ENCODE measurements at regions not wholly inside any gene's neighbourhood (a gene's known extent, or its start where the extent isn't known, plus 50 kb on each side); places are given as distances from the start of the nearest gene placed in this dataset.

DNA sequence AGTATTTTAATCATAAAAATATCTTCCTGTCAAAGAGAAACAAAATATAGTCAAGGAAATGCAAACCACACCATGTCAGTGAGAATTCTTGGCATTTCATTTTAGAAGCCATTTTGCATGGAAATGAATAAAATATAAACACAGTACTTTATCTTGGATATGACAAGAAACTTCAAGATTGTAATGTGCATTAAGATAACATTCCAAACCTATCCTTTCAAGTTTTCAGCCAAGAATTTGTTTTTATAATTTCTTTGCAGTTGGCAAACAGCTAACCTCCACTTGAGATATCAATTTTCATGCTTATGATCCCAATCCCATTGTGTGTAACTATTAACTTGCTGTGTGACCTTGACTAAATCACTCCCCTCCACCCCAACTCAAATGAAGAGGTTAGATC, 59.3 kb upstream of the WT1 start:
- no peak for DNase-seq
- Histone ChIP-seq H3K79me2 (ENCODE audit: insufficient read depth) (no peaks in the 10 kb centered on the region), H3K4me1 (ENCODE audit: control insufficient read depth in 1 of 2, insufficient read depth in 2 of 2, low read depth in 1 of 2, low read length in 1 of 2) (no peaks in the 10 kb centered on the region), H3K36me3 (replicated peaks in 1 of 2; ENCODE audit: control insufficient read depth in 1 of 2, insufficient read depth in 2 of 2, low read length in 1 of 2) (no peaks in the 10 kb centered on the region), H2AFZ (ENCODE audit: low read depth) (no peak overlapping the region), H3K4me2 (no peak overlapping the region), H3K27me3 (ENCODE audit: insufficient read depth) (peaks cover 16% of the 10 kb centered on the region; the same call in 1 of the 2 replicates), H3K27ac (ENCODE audit: low read depth in 2 of 2, low read length in 1 of 2) (no peak overlapping the region), H4K20me1 (ENCODE audit: insufficient read depth) (no peaks in the 10 kb centered on the region), H3K9me3 (no peaks in the 10 kb centered on the region), H3K9me2 (no peaks in the 10 kb centered on the region), H3F3A (replicated peaks; ENCODE audit: insufficient read depth) (no peaks in the 10 kb centered on the region), H3K4me3 (ENCODE audit: low read depth in 2 of 2, low read length in 1 of 2) (no peak overlapping the region), H3K9ac (no peak overlapping the region)
- ChIA-PET CTCF (no interaction called here), POLR2A (no interaction called here)
- TF ChIP-seq EP300 (IDR thresholded peaks at IDR 0.05; ENCODE audit: borderline replicate concordance in 1 of 2, low read depth in 1 of 2, low read length in 1 of 2) (no peak), RFX5 (IDR thresholded peaks at IDR 0.05; ENCODE audit: low read length) (no peak), NRF1 (IDR thresholded peaks at IDR 0.05; ENCODE audit: low read depth, low read length) (no peak), NFIC (IDR thresholded peaks at IDR 0.05; ENCODE audit: borderline replicate concordance) (no peak), GATA2 (CRISPR knock-in tag; IDR thresholded peaks at IDR 0.05) (no peak), MXI1 (IDR thresholded peaks at IDR 0.05; ENCODE audit: low read depth, low read length) (no peak), JUND (IDR thresholded peaks at IDR 0.05) (no peak), CHD2 (IDR thresholded peaks at IDR 0.05; ENCODE audit: low read length, partially characterized antibody) (no peak), POLR2AphosphoS5 (IDR thresholded peaks at IDR 0.05; ENCODE audit: low read depth, low read length) (no peak), TAF1 (IDR thresholded peaks at IDR 0.05; ENCODE audit: borderline replicate concordance, low read depth, low read length) (no peak), SMC3 (IDR thresholded peaks at IDR 0.05; ENCODE audit: low read depth, low read length) (no peak), RXRA (IDR thresholded peaks at IDR 0.05; ENCODE audit: borderline replicate concordance, low read depth) (no peak), GABPA (IDR thresholded peaks at IDR 0.05; ENCODE audit: low read depth) (no peak), RCOR1 (IDR thresholded peaks at IDR 0.05; ENCODE audit: low read length) (no peak), EZH2phosphoT487 (IDR thresholded peaks at IDR 0.05; ENCODE audit: borderline replicate concordance, low read depth) (no peak), SIN3A (IDR thresholded peaks at IDR 0.05; ENCODE audit: borderline replicate concordance, low read depth, low read length) (no peak)
- TF ChIP-seq, protein P1, sequence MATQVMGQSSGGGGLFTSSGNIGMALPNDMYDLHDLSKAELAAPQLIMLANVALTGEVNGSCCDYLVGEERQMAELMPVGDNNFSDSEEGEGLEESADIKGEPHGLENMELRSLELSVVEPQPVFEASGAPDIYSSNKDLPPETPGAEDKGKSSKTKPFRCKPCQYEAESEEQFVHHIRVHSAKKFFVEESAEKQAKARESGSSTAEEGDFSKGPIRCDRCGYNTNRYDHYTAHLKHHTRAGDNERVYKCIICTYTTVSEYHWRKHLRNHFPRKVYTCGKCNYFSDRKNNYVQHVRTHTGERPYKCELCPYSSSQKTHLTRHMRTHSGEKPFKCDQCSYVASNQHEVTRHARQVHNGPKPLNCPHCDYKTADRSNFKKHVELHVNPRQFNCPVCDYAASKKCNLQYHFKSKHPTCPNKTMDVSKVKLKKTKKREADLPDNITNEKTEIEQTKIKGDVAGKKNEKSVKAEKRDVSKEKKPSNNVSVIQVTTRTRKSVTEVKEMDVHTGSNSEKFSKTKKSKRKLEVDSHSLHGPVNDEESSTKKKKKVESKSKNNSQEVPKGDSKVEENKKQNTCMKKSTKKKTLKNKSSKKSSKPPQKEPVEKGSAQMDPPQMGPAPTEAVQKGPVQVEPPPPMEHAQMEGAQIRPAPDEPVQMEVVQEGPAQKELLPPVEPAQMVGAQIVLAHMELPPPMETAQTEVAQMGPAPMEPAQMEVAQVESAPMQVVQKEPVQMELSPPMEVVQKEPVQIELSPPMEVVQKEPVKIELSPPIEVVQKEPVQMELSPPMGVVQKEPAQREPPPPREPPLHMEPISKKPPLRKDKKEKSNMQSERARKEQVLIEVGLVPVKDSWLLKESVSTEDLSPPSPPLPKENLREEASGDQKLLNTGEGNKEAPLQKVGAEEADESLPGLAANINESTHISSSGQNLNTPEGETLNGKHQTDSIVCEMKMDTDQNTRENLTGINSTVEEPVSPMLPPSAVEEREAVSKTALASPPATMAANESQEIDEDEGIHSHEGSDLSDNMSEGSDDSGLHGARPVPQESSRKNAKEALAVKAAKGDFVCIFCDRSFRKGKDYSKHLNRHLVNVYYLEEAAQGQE (IDR thresholded peaks at IDR 0.05; ENCODE audit: low read depth, low read length), result no peak
- TF ChIP-seq, protein P2, sequence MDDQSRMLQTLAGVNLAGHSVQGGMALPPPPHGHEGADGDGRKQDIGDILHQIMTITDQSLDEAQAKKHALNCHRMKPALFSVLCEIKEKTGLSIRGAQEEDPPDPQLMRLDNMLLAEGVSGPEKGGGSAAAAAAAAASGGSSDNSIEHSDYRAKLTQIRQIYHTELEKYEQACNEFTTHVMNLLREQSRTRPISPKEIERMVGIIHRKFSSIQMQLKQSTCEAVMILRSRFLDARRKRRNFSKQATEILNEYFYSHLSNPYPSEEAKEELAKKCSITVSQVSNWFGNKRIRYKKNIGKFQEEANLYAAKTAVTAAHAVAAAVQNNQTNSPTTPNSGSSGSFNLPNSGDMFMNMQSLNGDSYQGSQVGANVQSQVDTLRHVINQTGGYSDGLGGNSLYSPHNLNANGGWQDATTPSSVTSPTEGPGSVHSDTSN (IDR thresholded peaks at IDR 0.05), result no peak
- TF ChIP-seq, protein P3, sequence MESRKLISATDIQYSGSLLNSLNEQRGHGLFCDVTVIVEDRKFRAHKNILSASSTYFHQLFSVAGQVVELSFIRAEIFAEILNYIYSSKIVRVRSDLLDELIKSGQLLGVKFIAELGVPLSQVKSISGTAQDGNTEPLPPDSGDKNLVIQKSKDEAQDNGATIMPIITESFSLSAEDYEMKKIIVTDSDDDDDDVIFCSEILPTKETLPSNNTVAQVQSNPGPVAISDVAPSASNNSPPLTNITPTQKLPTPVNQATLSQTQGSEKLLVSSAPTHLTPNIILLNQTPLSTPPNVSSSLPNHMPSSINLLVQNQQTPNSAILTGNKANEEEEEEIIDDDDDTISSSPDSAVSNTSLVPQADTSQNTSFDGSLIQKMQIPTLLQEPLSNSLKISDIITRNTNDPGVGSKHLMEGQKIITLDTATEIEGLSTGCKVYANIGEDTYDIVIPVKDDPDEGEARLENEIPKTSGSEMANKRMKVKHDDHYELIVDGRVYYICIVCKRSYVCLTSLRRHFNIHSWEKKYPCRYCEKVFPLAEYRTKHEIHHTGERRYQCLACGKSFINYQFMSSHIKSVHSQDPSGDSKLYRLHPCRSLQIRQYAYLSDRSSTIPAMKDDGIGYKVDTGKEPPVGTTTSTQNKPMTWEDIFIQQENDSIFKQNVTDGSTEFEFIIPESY (IDR thresholded peaks at IDR 0.05; ENCODE audit: borderline replicate concordance, low read depth), result no peak
